HG03064 (cell line): ENCODE measurements at regions not wholly inside any gene's neighbourhood (a gene's known extent, or its start where the extent isn't known, plus 50 kb on each side); places are given as distances from the start of the nearest gene placed in this dataset.
A peak's percentile ranks its signal among the peaks of the same experiment; 100 is the strongest.
"Not testable (repeated sequence)": the region's sequence is repeated elsewhere in the genome, so short reads cannot be mapped to it uniquely, and the experiment has no call there.

Experiments
- ATAC-seq: cut with Tn5 transposase; IDR thresholded peaks from one replicate; pipeline ENCODE4 v1.9.1; 2021; ENCODE audit warnings: low read depth; ENCODE audit not compliant: unreplicated experiment

- no peak for ATAC-seq
These were observed 262.2 kb downstream of the PARM1 start for GRCh38 chr4:75195111-75195510.

- no peak for ATAC-seq
These were observed 261.3 kb downstream of the PARM1 start for GRCh38 chr4:75194180-75194579.

GRCh38 chr4:75192182-75192581 is 259.3 kb downstream of the PARM1 start:
- ATAC-seq, result not testable (repeated sequence)

GRCh38 chr4:75189711-75190335 is 256.9 kb downstream of the PARM1 start:
- no peak for ATAC-seq

- peak; percentile 64 for ATAC-seq
These were observed 248.2 kb downstream of the PARM1 start for GRCh38 chr4:75180790-75181776.

- ATAC-seq, result no peak
These were observed 247.3 kb downstream of the PARM1 start for GRCh38 chr4:75180217-75180616.

- ATAC-seq, result no peak
These were observed 246.6 kb downstream of the PARM1 start for GRCh38 chr4:75179510-75179909.

- peak; percentile 92 for ATAC-seq
These were observed 239.6 kb downstream of the PARM1 start for GRCh38 chr4:75172551-75172950.

GRCh38 chr4:75169427-75169826 is 236.5 kb downstream of the PARM1 start:
- ATAC-seq, result no peak

- no peak for ATAC-seq
These were observed 236.1 kb downstream of the PARM1 start for GRCh38 chr4:75169020-75169419.

- no peak for ATAC-seq
These were observed 235.6 kb downstream of the PARM1 start for GRCh38 chr4:75168548-75168947.

- not testable (repeated sequence) for ATAC-seq
These were observed 232.2 kb downstream of the PARM1 start for GRCh38 chr4:75165100-75165499.

GRCh38 chr4:75158451-75158850 is 225.5 kb downstream of the PARM1 start:
- no peak for ATAC-seq

GRCh38 chr4:75154994-75155393 is 222.1 kb downstream of the PARM1 start:
- no peak for ATAC-seq

GRCh38 chr4:75146223-75146622 is 213.3 kb downstream of the PARM1 start:
- ATAC-seq, result no peak

GRCh38 chr4:75144475-75144874 is 211.6 kb downstream of the PARM1 start:
- no peak for ATAC-seq

- ATAC-seq, result no peak
These were observed 209.9 kb downstream of the PARM1 start for GRCh38 chr4:75142850-75143249.

GRCh38 chr4:75142382-75142781 is 209.5 kb downstream of the PARM1 start:
- ATAC-seq, result no peak

GRCh38 chr4:75141162-75141561 is 208.2 kb downstream of the PARM1 start:
- ATAC-seq, result no peak

- no peak for ATAC-seq
These were observed 204.4 kb downstream of the PARM1 start for GRCh38 chr4:75137302-75137701.

GRCh38 chr4:75135068-75135825 is 202.3 kb downstream of the PARM1 start:
- peak; percentile 70 for ATAC-seq
